SK-N-SH (cell line): ENCODE measurements at regions not wholly inside any gene's neighbourhood (a gene's known extent, or its start where the extent isn't known, plus 50 kb on each side); places are given as distances from the start of the nearest gene placed in this dataset.

Experiments used
- CTCF ChIP-seq: fragments of 200-600 bp; sonication (generic); IDR thresholded peaks from 2 replicates; pipeline ENCODE4 v1.6.1; 2017; ENCODE audit warnings: antibody characterized with exemption, mild to moderate bottlenecking, moderate library complexity
- ELF1 ChIP-seq: IDR thresholded peaks from 2 replicates; pipeline ENCODE4 v1.4.0; 2012
- FOXJ3 ChIP-seq: sonication (generic); formaldehyde crosslinking; IDR thresholded peaks from 2 replicates; pipeline ENCODE4 v1.5.1; 2020; ENCODE audit warnings: mild to moderate bottlenecking, missing genetic modification reagents
- MEF2A ChIP-seq: IDR thresholded peaks from 2 replicates; pipeline ENCODE4 v1.4.0; 2012; ENCODE audit warnings: low read depth, borderline replicate concordance
- POLR2AphosphoS5 ChIP-seq: IDR thresholded peaks from 2 replicates; pipeline ENCODE4 v1.6.1; 2012; ENCODE audit warnings: low read depth, low read length
- RAD21 ChIP-seq: IDR thresholded peaks from 2 replicates; pipeline ENCODE4 v1.6.1; 2012; ENCODE audit warnings: mild to moderate bottlenecking, low read length
- SIN3A ChIP-seq: IDR thresholded peaks from 2 replicates; pipeline ENCODE4 v1.6.1; 2012; ENCODE audit warnings: low read depth, mild to moderate bottlenecking, low read length, moderate library complexity, borderline replicate concordance
- SMC3 ChIP-seq: IDR thresholded peaks from 2 replicates; pipeline ENCODE4 v1.6.1; 2012; ENCODE audit warnings: low read depth, low read length, improper control_type of control experiment
- TF ChIP-seq, protein P1 (sequence below): IDR thresholded peaks from 2 replicates; pipeline ENCODE4 v1.4.0; 2012; ENCODE audit warnings: low read depth

- TF ChIP-seq RAD21: no peak
- TF ChIP-seq SIN3A: no peak
- TF ChIP-seq, protein P1, sequence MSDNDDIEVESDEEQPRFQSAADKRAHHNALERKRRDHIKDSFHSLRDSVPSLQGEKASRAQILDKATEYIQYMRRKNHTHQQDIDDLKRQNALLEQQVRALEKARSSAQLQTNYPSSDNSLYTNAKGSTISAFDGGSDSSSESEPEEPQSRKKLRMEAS: no peak
- TF ChIP-seq MEF2A: no peak
- TF ChIP-seq CTCF: no peak
- no peak for TF ChIP-seq SMC3
- no peak for TF ChIP-seq POLR2AphosphoS5
- no peak for TF ChIP-seq ELF1
- no peak for TF ChIP-seq FOXJ3
Observed at GRCh38 chr4:167308876-167309275, 74.6 kb upstream of the SPOCK3 start.
